ENCODE measurements at regions not wholly inside any gene's neighbourhood (a gene's known extent, or its start where the extent isn't known, plus 50 kb on each side); places are given as distances from the start of the nearest gene placed in this dataset.

DNA sequence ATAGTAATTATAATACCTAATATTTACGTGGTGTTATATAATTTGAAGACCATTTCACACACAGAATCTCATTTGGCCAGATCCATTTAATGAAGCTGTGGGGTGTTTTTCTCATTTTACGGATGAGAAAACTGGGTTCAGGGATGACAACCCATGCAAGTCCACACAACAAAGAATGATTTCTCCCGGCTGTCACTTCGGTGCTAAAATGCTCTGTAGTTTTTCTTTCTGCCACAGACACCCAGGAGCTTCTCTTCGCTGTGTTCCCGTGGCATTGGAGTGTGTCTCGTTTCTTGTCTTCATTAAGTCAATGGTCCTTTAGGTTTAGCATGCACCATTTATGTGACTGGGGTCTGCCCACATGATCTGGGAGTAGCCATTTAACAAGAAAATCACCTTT lies 308.5 kb downstream of the ENC1 start:
- TF ChIP-seq POLR2A (IDR thresholded peaks at IDR 0.05; ENCODE audit: low read depth, low read length): no peak
- TF ChIP-seq FOS (IDR thresholded peaks at IDR 0.05; ENCODE audit: borderline replicate concordance, insufficient read depth, low read length): no peak
- TF ChIP-seq, protein P1, sequence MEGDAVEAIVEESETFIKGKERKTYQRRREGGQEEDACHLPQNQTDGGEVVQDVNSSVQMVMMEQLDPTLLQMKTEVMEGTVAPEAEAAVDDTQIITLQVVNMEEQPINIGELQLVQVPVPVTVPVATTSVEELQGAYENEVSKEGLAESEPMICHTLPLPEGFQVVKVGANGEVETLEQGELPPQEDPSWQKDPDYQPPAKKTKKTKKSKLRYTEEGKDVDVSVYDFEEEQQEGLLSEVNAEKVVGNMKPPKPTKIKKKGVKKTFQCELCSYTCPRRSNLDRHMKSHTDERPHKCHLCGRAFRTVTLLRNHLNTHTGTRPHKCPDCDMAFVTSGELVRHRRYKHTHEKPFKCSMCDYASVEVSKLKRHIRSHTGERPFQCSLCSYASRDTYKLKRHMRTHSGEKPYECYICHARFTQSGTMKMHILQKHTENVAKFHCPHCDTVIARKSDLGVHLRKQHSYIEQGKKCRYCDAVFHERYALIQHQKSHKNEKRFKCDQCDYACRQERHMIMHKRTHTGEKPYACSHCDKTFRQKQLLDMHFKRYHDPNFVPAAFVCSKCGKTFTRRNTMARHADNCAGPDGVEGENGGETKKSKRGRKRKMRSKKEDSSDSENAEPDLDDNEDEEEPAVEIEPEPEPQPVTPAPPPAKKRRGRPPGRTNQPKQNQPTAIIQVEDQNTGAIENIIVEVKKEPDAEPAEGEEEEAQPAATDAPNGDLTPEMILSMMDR (IDR thresholded peaks at IDR 0.05; ENCODE audit: extremely low read depth in 1 of 2, insufficient read depth in 1 of 2, low read depth in 1 of 2, low read length in 2 of 2): no peak
- TF ChIP-seq, protein P2, sequence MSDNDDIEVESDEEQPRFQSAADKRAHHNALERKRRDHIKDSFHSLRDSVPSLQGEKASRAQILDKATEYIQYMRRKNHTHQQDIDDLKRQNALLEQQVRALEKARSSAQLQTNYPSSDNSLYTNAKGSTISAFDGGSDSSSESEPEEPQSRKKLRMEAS (IDR thresholded peaks at IDR 0.05; ENCODE audit: insufficient read depth, insufficient read length): no peak
- TF ChIP-seq EZH2 (IDR thresholded peaks at IDR 0.05; ENCODE audit: borderline replicate concordance, low read depth, low read length, severe bottlenecking): no peak

All from endothelial cell of umbilical vein (primary cell).